Ishikawa (cell line): ENCODE measurements at regions not wholly inside any gene's neighbourhood (a gene's known extent, or its start where the extent isn't known, plus 50 kb on each side); places are given as distances from the start of the nearest gene placed in this dataset.

Experiments
- CEBPB ChIP-seq: IDR thresholded peaks from 2 replicates; pipeline ENCODE4 v1.6.1; 2012
- CREB1 ChIP-seq: IDR thresholded peaks from 2 replicates; pipeline ENCODE4 v1.6.1; 2012; ENCODE audit warnings: low read depth
- EGR1 ChIP-seq: IDR thresholded peaks from 2 replicates; pipeline ENCODE4 v1.6.1; 2012
- EP300 ChIP-seq: IDR thresholded peaks from 2 replicates; pipeline ENCODE4 v1.6.1; 2012; ENCODE audit warnings: borderline replicate concordance
- FOXM1 ChIP-seq: IDR thresholded peaks from 2 replicates; pipeline ENCODE4 v1.6.1; 2012; ENCODE audit warnings: low read depth, borderline replicate concordance
- NFIC ChIP-seq: IDR thresholded peaks from 2 replicates; pipeline ENCODE4 v1.6.1; 2012
- RAD21 ChIP-seq: IDR thresholded peaks from 2 replicates; pipeline ENCODE4 v1.6.1; 2012; ENCODE audit warnings: low read depth
- TAF1 ChIP-seq: IDR thresholded peaks from 2 replicates; pipeline ENCODE4 v1.6.1; 2012; ENCODE audit warnings: low read depth, mild to moderate bottlenecking
- TCF12 ChIP-seq: IDR thresholded peaks from 2 replicates; pipeline ENCODE4 v1.6.1; 2012; ENCODE audit warnings: low read depth
- TEAD4 ChIP-seq: IDR thresholded peaks from 2 replicates; pipeline ENCODE4 v1.6.1; 2012
- YY1 ChIP-seq: IDR thresholded peaks from 2 replicates; pipeline ENCODE4 v1.6.1; 2012; ENCODE audit warnings: low read depth
- ZBTB7A ChIP-seq: IDR thresholded peaks from 2 replicates; pipeline ENCODE4 v1.6.1; 2012; ENCODE audit warnings: low read depth
- TF ChIP-seq, protein P1 (sequence below): IDR thresholded peaks from 2 replicates; pipeline ENCODE4 v1.6.1; 2012; ENCODE audit warnings: low read depth, mild to moderate bottlenecking
- TF ChIP-seq, protein P2 (sequence below): IDR thresholded peaks from 2 replicates; pipeline ENCODE4 v1.6.1; 2012
- TF ChIP-seq, protein P3 (sequence below): IDR thresholded peaks from 2 replicates; pipeline ENCODE4 v1.6.1; 2012

DNA sequence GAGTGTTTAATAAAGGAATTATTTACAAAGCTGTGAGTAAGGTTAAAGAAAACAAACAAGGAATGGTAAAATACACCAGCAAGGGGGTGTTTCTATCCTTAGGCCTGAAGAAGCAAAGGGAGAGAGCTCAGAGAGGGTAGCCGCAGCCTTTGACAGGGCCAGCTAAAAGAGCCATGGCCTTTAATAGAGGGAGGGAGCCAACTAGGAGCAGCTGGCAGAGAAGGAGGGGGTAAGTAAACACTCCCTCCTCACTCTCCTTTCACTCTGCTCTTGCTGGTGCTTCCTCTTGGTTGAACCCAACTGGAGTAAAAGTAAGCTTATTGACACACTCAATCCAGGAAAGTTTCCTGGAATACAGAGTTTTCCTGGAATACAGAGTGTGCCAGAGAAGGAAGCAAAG, 87.5 kb downstream of the CH25H start:
- TF ChIP-seq, protein P1, sequence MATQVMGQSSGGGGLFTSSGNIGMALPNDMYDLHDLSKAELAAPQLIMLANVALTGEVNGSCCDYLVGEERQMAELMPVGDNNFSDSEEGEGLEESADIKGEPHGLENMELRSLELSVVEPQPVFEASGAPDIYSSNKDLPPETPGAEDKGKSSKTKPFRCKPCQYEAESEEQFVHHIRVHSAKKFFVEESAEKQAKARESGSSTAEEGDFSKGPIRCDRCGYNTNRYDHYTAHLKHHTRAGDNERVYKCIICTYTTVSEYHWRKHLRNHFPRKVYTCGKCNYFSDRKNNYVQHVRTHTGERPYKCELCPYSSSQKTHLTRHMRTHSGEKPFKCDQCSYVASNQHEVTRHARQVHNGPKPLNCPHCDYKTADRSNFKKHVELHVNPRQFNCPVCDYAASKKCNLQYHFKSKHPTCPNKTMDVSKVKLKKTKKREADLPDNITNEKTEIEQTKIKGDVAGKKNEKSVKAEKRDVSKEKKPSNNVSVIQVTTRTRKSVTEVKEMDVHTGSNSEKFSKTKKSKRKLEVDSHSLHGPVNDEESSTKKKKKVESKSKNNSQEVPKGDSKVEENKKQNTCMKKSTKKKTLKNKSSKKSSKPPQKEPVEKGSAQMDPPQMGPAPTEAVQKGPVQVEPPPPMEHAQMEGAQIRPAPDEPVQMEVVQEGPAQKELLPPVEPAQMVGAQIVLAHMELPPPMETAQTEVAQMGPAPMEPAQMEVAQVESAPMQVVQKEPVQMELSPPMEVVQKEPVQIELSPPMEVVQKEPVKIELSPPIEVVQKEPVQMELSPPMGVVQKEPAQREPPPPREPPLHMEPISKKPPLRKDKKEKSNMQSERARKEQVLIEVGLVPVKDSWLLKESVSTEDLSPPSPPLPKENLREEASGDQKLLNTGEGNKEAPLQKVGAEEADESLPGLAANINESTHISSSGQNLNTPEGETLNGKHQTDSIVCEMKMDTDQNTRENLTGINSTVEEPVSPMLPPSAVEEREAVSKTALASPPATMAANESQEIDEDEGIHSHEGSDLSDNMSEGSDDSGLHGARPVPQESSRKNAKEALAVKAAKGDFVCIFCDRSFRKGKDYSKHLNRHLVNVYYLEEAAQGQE: no peak
- no peak for TF ChIP-seq ZBTB7A
- TF ChIP-seq EGR1: no peak
- TF ChIP-seq TAF1: no peak
- no peak for TF ChIP-seq CEBPB
- no peak for TF ChIP-seq YY1
- TF ChIP-seq NFIC: no peak
- TF ChIP-seq RAD21: no peak
- TF ChIP-seq, protein P2, sequence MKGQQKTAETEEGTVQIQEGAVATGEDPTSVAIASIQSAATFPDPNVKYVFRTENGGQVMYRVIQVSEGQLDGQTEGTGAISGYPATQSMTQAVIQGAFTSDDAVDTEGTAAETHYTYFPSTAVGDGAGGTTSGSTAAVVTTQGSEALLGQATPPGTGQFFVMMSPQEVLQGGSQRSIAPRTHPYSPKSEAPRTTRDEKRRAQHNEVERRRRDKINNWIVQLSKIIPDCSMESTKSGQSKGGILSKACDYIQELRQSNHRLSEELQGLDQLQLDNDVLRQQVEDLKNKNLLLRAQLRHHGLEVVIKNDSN: no peak
- TF ChIP-seq CREB1: no peak
- TF ChIP-seq TEAD4: no peak
- TF ChIP-seq, protein P3, sequence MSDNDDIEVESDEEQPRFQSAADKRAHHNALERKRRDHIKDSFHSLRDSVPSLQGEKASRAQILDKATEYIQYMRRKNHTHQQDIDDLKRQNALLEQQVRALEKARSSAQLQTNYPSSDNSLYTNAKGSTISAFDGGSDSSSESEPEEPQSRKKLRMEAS: no peak
- TF ChIP-seq FOXM1: no peak
- no peak for TF ChIP-seq EP300
- TF ChIP-seq TCF12: no peak

DNA sequence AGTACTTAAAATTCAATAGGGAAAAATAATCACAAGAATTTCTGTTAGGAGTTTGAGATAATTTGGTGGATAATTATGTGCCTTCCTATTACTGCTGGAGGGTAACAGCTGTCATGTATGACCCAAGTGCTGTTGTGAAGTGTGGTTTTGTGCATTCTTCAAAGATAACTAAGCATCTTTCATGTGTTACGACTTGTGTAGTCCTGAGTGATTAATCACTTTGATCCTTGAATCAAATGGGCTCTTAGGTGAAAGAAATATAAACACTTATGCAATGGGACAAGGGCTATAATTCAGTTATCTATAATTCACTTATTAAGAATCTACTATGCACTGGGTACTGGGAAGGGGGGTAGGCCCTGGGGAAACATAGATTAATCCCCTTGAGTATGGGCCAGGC, 89.0 kb downstream of the CH25H start:
- no peak for TF ChIP-seq CREB1
- TF ChIP-seq, protein P1: no peak
- no peak for TF ChIP-seq EP300
- no peak for TF ChIP-seq FOXM1
- TF ChIP-seq TCF12: no peak
- TF ChIP-seq, protein P3: no peak

DNA sequence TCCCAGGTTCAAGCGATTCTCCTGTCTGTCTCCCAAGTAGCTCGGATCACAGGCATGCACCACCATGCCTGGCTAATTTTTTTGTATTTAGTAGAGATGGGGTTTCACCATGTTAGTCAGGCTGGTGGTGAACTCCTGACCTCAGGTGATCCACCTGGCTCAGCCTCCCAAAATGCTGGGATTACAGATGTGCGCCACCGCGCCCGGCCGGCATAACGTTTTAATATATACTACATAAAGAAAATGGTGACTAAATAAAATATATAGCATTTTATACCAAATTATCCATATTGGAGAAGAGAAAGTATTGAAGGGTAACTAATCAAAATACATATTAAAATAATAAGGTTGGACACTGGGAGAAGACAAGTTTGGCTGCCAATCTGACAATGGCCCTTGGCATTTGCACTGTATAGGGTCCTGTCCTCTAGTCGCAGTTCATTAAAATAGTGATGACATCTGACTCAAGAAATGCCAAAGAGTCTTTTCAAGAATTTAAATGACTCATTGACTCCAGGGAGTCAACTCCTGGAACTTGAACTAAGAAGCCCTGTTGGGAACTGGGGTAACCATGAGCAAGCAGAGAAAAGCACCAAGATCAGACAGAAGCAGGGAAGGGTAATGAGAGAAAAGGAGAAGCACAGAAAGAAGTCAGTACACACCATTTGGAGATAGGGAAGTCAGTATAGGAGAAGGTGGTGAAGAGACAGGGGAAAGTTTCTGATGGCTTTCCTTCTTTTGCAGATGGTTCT, 91.1 kb downstream of the CH25H start:
- peak; percentile 42; the same call in 1 of the 2 replicates for TF ChIP-seq TEAD4
- TF ChIP-seq, protein P2: no peak

DNA sequence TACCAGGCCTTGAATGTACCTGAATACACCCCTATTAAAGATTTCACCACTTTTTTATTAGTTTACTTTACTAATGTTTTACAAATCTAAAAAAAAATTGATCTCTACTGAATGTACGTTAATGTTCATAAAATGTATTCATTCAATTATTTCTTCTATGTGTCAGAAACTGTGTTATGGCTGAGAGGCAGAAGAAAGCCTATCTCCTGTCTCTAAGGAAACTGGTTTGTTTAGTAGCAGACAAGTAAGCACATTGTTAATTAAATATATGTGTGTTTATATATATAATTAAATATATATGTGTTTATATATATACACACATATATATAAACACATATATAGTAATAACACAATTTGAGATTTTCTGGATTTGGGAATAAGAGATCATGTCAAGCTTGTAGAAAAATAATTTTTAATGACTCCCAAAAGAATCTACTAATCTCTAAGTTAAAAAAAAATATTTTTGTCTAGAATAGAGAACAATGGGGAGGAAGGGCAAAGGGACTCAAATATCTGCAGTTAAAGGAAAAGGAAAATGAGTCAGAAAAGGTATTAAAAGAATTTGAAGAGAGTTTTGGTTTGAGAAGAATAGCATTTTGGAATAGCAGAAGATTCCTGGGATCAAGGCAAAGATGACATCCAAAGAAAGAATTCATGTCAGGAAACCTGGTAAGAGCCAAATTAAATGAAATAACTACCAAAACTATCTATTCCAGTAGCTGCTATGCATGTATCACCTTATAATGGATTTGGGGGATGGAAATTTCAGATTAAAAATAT, 92.1 kb downstream of the CH25H start:
- no peak for TF ChIP-seq CREB1
- no peak for TF ChIP-seq CEBPB
- no peak for TF ChIP-seq FOXM1

DNA sequence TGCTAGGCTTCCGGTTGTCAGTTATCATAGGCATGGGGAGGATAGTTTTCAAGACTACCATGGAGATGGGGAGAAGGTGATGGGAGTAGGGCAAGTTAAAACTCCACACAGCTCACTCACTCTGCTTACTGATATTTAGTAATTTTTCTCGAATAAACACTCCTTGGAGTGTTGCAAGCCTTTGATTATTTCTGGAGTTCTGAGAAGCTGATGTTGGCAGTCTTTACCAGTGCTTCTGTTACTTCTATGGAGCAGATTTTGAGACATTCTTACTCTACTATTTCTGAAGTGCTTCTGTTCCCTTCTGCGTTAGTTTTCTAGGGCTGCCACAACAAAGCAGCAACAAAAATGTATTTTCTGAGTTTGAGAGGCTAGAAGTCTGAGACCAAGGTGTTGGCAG, 104.4 kb downstream of the CH25H start:
- TF ChIP-seq NFIC: no peak
- TF ChIP-seq TCF12: no peak
- TF ChIP-seq, protein P1: no peak
- no peak for TF ChIP-seq ZBTB7A
- no peak for TF ChIP-seq CREB1
- TF ChIP-seq, protein P2: no peak
- TF ChIP-seq, protein P3: no peak
- TF ChIP-seq YY1: no peak
- TF ChIP-seq TAF1: no peak
- no peak for TF ChIP-seq RAD21
- no peak for TF ChIP-seq EGR1
- no peak for TF ChIP-seq TEAD4
- no peak for TF ChIP-seq EP300
- no peak for TF ChIP-seq CEBPB
- TF ChIP-seq FOXM1: no peak
